ENCODE measurements at regions not wholly inside any gene's neighbourhood (a gene's known extent, or its start where the extent isn't known, plus 50 kb on each side); places are given as distances from the start of the nearest gene placed in this dataset.

GRCh38 chr14:89521988-89522387 is 105.0 kb upstream of the FOXN3 start:
- no peaks in the 10 kb centered on the region for H3F3A ChIP-seq (ENCODE audit: insufficient read depth, low read depth)
- CTCF ChIA-PET = interaction anchor here (0.6 kb wide), 1 partner anchor 9 kb away, joined by 16 read pairs; no protein-coding TSS in a partner anchor
- no peaks in the 10 kb centered on the region for H3K36me3 ChIP-seq (ENCODE audit: low read depth)
- H2AFZ ChIP-seq = no peak overlapping the region
- POLR2A ChIA-PET (ENCODE audit: unreplicated experiment) = no interaction called here
- H4K20me1 ChIP-seq (ENCODE audit: insufficient read depth) = no peaks in the 10 kb centered on the region
- H3K9me3 ChIP-seq (ENCODE audit: insufficient read depth, low read depth) = no peaks in the 10 kb centered on the region
- no peak overlapping the region for H3K4me3 ChIP-seq
- no peak overlapping the region for H3K27ac ChIP-seq
- no peak overlapping the region for H3K4me2 ChIP-seq
- TF ChIP-seq EZH2 (IDR thresholded peaks at IDR 0.05; ENCODE audit: low read depth) = no peak
- no peaks in the 10 kb centered on the region for H3K79me2 ChIP-seq (ENCODE audit: low read depth)
- no peak for DNase-seq
- no peaks in the 10 kb centered on the region for H3K4me1 ChIP-seq (replicated peaks; ENCODE audit: insufficient read depth)
- H3K9me2 ChIP-seq (ENCODE audit: insufficient read depth) = no peaks in the 10 kb centered on the region
- intact Hi-C loops (cut with micrococcal nuclease; ENCODE audit: unreplicated experiment) = no loop called here
- no TSS peak for BruUV-seq (replicated peaks)
- peaks cover 4% of the 10 kb centered on the region for H3K27me3 ChIP-seq (ENCODE audit: insufficient read depth, low read depth)

DNA sequence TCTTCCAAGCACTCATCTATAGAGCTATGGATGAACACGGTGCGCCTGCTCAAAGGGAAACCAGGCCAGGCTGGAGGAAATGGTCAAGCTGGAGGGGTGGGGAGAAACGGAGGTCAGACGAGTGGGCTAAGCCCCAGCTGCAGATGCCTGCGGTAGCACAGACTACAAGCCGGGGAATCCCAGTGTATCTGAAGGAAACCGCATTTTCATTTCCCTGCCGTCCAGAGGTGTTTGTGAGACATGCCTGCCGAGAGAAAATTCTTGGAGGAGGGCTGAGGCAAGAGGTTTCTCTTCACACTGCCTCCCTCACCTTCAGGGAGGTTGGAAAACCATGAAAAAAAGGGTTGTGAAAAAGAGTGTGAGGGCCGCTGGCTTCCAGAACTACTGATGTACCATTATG is 102.0 kb upstream of the FOXN3 start:
- CTCF ChIA-PET = no interaction called here

GRCh38 chr14:89516173-89516572 is 99.1 kb upstream of the FOXN3 start:
- no peaks in the 10 kb centered on the region for H3F3A ChIP-seq (ENCODE audit: insufficient read depth, low read depth)
- H3K36me3 ChIP-seq (ENCODE audit: low read depth) = no peaks in the 10 kb centered on the region
- H3K9me2 ChIP-seq (ENCODE audit: insufficient read depth) = no peaks in the 10 kb centered on the region
- H3K4me3 ChIP-seq = no peak overlapping the region
- H3K4me2 ChIP-seq = no peak overlapping the region
- H3K9me3 ChIP-seq (ENCODE audit: insufficient read depth, low read depth) = no peaks in the 10 kb centered on the region
- peaks cover 10% of the 10 kb centered on the region for H3K27me3 ChIP-seq (ENCODE audit: insufficient read depth, low read depth)
- no peak overlapping the region for H2AFZ ChIP-seq
- no peak overlapping the region for H3K27ac ChIP-seq
- DNase-seq = no peak
- no peaks in the 10 kb centered on the region for H3K4me1 ChIP-seq (replicated peaks; ENCODE audit: insufficient read depth)
- CTCF ChIA-PET = no interaction called here
- POLR2A ChIA-PET (ENCODE audit: unreplicated experiment) = no interaction called here
- TF ChIP-seq, protein P1, sequence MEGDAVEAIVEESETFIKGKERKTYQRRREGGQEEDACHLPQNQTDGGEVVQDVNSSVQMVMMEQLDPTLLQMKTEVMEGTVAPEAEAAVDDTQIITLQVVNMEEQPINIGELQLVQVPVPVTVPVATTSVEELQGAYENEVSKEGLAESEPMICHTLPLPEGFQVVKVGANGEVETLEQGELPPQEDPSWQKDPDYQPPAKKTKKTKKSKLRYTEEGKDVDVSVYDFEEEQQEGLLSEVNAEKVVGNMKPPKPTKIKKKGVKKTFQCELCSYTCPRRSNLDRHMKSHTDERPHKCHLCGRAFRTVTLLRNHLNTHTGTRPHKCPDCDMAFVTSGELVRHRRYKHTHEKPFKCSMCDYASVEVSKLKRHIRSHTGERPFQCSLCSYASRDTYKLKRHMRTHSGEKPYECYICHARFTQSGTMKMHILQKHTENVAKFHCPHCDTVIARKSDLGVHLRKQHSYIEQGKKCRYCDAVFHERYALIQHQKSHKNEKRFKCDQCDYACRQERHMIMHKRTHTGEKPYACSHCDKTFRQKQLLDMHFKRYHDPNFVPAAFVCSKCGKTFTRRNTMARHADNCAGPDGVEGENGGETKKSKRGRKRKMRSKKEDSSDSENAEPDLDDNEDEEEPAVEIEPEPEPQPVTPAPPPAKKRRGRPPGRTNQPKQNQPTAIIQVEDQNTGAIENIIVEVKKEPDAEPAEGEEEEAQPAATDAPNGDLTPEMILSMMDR (conservative IDR thresholded peaks at IDR 0.05) = no peak
- no peak for TF ChIP-seq EZH2 (IDR thresholded peaks at IDR 0.05; ENCODE audit: low read depth)
- H4K20me1 ChIP-seq (ENCODE audit: insufficient read depth) = no peaks in the 10 kb centered on the region
- intact Hi-C loops (cut with micrococcal nuclease; ENCODE audit: unreplicated experiment) = no loop called here
- no peaks in the 10 kb centered on the region for H3K79me2 ChIP-seq (ENCODE audit: low read depth)
- BruUV-seq (replicated peaks) = no TSS peak

More for the DNA sequence above, 102.0 kb upstream of the FOXN3 start:
- Histone ChIP-seq H3K9me2 (ENCODE audit: insufficient read depth) (no peaks in the 10 kb centered on the region), H3K4me2 (no peak overlapping the region), H4K20me1 (ENCODE audit: insufficient read depth) (no peaks in the 10 kb centered on the region), H3K27me3 (ENCODE audit: insufficient read depth, low read depth) (peaks cover 7% of the 10 kb centered on the region), H3K36me3 (ENCODE audit: low read depth) (no peaks in the 10 kb centered on the region), H3K9me3 (ENCODE audit: insufficient read depth, low read depth) (no peaks in the 10 kb centered on the region), H3K4me3 (no peak overlapping the region), H3F3A (ENCODE audit: insufficient read depth, low read depth) (no peaks in the 10 kb centered on the region), H2AFZ (no peak overlapping the region), H3K27ac (no peak overlapping the region), H3K79me2 (ENCODE audit: low read depth) (no peaks in the 10 kb centered on the region), H3K4me1 (replicated peaks; ENCODE audit: insufficient read depth) (no peaks in the 10 kb centered on the region)
- BruUV-seq (replicated peaks) = no TSS peak
- intact Hi-C loops (cut with micrococcal nuclease; ENCODE audit: unreplicated experiment) = no loop called here
- DNase-seq = no peak
- TF ChIP-seq EZH2 (IDR thresholded peaks at IDR 0.05; ENCODE audit: low read depth) = no peak
- TF ChIP-seq, protein P1 (conservative IDR thresholded peaks at IDR 0.05) = no peak
- POLR2A ChIA-PET (ENCODE audit: unreplicated experiment) = interaction anchor here (0.7 kb wide), 1 partner anchor 1214 kb away, joined by 3 read pairs; no protein-coding TSS in a partner anchor

DNA sequence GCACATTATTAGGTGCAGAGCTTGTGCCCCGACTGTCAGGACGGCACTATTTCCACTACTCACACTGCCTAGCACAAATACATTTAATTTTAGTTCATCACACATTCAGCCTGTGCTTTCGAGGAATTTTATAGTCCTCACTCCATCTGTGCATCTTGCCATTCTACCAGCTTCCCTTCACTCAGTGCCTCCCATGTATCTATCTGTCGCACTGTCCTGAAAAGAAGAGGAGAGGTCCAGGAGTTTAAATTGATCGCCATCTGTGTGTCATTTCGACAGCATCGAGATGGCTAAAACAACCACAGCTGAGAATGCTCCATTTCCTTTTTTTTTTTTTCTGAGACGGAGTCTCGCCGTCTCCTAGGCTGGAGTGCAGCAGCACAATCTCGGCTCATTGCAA is 97.6 kb upstream of the FOXN3 start:
- TF ChIP-seq, protein P1 (conservative IDR thresholded peaks at IDR 0.05) = no peak
- no peak for TF ChIP-seq EZH2 (IDR thresholded peaks at IDR 0.05; ENCODE audit: low read depth)
- H3F3A ChIP-seq (ENCODE audit: insufficient read depth, low read depth) = no peaks in the 10 kb centered on the region
- no peaks in the 10 kb centered on the region for H3K79me2 ChIP-seq (ENCODE audit: low read depth)
- H3K27me3 ChIP-seq (ENCODE audit: insufficient read depth, low read depth) = peaks cover 6% of the 10 kb centered on the region; the same call in 1 of the 2 replicates
- intact Hi-C loops (cut with micrococcal nuclease; ENCODE audit: unreplicated experiment) = no loop called here
- no peak overlapping the region for H3K4me3 ChIP-seq
- no peaks in the 10 kb centered on the region for H3K36me3 ChIP-seq (ENCODE audit: low read depth)
- H3K9me3 ChIP-seq (ENCODE audit: insufficient read depth, low read depth) = no peaks in the 10 kb centered on the region
- no peaks in the 10 kb centered on the region for H4K20me1 ChIP-seq (ENCODE audit: insufficient read depth)
- H3K27ac ChIP-seq = no peak overlapping the region
- H2AFZ ChIP-seq = no peak overlapping the region
- no peaks in the 10 kb centered on the region for H3K9me2 ChIP-seq (ENCODE audit: insufficient read depth)
- no peak for DNase-seq
- ChIA-PET CTCF (no interaction called here), POLR2A (ENCODE audit: unreplicated experiment) (no interaction called here)
- H3K4me1 ChIP-seq (replicated peaks; ENCODE audit: insufficient read depth) = no peaks in the 10 kb centered on the region
- no peak overlapping the region for H3K4me2 ChIP-seq
- no TSS peak for BruUV-seq (replicated peaks)
